ENCODE measurements at regions not wholly inside any gene's neighbourhood (a gene's known extent, or its start where the extent isn't known, plus 50 kb on each side); places are given as distances from the start of the nearest gene placed in this dataset.

GRCh38 chr11:25943031-25943430, 388.9 kb upstream of the ANO3 start:
- no peak for TF ChIP-seq CTCF (conservative IDR thresholded peaks at IDR 0.05; ENCODE audit: low read length)
- TF ChIP-seq EZH2phosphoT487 (IDR thresholded peaks at IDR 0.05; ENCODE audit: borderline replicate concordance, low read depth, low read length): no peak
